DMS153 treated with DMSO at 0.1 percent for 48 hours (cell line): ENCODE measurements at regions not wholly inside any gene's neighbourhood (a gene's known extent, or its start where the extent isn't known, plus 50 kb on each side); places are given as distances from the start of the nearest gene placed in this dataset.
A peak's percentile ranks its signal among the peaks of the same experiment; 100 is the strongest.
"Not testable (repeated sequence)": the region's sequence is repeated elsewhere in the genome, so short reads cannot be mapped to it uniquely, and the experiment has no call there.

Experiments
- DNase-seq: peaks from one replicate; lab custom pipeline; 2025; ENCODE audit not compliant: unreplicated experiment; lab: John Stamatoyannopoulos, UW

DNA sequence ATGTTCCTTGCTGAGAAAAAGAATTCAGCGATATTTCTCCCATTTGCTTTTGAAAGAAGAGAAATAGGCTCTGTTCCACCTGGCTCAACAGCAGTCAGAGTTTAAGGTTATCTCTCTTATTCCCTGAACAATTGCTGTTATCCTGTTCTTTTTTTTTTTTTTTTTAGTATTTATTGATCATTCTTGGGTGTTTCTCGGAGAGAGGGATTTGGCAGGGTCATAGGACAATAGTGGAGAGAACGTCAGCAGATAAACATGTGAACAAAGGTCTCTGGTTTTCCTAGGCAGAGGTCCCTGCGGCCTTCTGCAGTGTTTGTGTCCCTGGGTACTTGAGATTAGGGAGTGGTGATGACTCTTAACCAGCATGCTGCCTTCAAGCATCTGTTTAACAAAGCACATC is 77.5 kb upstream of the DST start:
- DNase-seq: not testable (repeated sequence)

DNA sequence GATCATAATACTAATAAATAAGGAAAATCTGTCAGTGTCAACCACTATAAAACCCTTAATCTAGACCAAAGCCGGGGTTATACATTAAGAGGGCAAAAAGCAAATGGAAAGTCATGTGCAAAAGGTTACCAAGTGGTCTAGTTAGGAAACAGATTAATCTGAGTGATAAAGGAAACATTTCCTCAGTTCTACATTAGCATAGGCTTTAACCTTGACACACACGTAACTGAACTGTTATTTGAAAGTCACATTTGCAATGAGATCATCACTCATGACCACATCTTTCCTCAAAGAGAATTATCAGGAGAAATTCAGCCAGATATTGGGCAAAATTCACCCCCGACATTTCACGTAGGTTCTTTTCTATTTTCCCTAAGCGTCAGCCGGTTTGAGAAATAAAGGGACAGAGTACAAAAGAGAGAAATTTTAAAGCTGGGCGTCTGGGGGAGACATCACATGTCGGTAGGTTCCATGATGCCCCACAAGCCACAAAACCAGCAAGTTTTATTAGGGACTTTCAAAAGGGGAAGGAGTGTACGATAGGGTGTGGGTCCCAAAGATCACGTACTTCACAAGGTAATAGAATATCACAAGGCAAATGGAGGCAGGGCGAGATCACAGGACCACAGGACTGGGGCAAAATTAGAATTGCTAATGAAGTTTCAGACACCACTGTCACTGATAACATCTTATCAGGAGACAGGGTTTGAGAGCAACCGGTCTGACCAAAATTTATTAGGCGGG is 76.8 kb upstream of the DST start:
- not testable (repeated sequence) for DNase-seq

DNA sequence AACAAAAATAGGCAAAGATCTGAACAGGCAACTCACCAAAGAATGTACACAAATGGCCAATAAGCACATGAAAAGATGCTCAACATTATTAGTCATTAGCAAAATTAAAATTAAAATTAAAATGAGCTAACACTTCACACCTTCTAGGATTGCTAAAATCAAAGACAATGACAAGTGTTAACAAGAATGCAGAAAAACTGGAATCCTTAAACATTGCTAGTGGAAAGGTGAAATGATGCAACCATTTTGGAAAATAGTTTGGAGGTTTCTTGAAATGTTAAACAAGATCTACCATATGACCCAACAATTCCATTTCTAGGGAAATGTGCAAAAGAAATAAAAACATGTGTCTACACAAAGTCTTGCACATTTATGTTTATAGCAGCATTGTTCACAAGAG is 75.5 kb upstream of the DST start:
- no peak for DNase-seq

DNA sequence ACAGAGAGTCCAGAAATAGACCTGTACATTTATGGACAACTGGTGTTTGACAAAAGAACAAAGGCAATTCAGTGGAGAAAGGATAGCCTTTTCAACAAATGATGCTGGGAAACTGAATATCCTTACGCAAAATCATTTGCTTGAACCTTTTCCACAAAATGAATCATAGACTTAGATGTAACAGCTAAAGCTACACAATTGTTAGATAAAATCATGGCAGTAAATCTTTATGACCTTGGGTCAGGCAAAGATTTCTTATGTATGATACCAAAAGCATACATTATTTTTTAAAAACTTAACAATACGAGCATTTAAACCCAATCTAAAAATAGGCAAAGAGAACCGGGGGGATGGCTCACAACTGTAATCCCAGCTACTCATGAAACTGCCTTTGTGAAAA is 73.5 kb upstream of the DST start:
- no peak for DNase-seq

DNA sequence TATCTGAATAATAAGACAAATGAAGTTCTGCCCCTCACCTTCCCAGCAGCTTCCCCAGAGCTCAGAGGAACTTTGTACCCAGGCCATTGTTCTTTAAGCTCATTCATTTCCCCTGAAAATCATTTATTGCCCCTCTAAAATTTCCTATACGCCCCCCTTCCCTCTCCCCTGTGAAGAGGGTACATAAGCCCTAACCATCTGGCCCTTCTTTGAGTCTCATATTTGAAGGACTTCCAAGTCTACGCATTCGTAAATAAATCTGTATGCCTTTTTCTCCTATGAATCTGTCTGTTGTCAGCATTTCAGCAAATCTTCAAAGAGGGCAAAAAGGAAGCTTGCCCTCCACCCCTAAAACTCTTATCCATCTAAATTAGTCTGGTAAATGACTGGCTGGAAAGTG is 73.1 kb upstream of the DST start:
- DNase-seq: no peak

DNA sequence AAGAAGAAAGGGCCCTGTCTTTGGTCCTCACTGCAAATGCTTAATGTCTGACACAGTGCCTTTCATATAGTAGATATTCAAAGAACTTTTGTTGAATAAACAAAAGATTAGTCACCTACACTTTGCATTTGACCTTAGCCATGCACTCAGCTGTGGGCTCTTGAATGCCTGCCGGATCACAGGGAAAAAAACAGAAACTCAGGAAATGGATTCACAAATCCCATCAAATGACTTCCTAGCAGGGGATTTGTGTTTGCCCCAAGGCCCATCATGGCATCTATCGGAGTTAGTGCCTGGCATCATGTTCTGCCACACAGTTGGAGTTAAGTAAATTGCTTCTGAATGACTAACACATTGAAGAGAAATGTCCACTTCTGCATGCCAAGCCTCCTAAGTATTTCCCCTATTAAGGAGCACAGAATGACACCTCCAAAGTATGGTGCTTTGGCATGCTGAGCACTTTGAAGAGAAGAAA is 72.3 kb upstream of the DST start:
- DNase-seq: no peak

DNA sequence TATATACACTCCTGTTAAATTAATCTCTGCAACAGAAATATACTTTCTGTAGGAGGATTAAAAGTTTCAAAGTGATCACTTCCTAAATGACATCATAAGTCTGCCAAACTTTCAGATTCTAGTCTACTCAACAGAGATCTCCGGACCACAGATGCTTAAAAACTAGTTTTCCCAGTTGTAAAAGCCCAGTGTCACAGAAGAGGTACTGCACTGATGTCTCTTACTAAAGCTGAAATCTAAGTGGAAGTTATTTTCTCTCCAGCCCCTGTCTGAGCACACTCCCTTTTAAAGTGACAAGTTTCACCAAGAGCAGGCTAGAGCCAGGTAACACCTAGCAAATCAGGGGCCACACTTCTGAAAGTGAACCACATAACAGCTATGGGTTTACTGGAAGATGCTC is 71.6 kb upstream of the DST start:
- DNase-seq: no peak

DNA sequence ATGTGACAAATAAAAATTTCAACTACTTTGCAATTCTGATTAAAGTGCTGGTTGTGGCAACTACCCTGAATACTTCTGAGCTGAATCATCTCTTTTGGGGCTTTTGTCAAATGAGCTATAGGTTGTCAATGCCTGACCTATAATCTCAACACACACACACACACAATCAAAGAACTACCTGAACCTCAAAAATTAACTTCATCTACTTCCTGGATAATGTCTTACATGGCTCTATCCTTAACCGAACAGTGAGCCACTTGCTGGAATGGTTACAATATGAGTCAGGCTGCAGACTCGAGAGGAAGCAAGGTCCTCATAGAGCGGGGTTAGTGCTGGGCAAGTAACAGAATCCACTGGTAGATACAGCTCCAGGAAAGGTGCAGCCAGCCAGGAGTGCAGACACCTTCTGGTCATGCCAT is 70.6 kb upstream of the DST start:
- no peak for DNase-seq

DNA sequence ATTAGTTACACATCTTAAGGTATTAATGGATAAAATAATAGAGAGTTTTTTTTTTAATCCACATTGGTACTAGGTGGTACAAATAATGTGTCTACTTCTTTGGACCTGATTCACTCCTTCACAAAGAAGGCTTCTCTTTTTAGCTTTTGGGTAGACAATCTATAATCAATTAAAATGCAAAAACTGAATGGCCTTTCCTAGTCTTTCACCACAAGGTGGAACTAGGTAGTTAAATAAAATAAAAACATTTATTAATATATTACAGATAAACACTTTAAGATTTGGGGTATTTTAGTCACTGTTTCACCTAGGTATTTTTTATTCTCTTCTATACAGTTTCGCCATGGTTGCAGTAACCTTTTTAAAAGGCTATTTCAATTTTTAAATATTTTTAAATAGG is 68.3 kb upstream of the DST start:
- no peak for DNase-seq

DNA sequence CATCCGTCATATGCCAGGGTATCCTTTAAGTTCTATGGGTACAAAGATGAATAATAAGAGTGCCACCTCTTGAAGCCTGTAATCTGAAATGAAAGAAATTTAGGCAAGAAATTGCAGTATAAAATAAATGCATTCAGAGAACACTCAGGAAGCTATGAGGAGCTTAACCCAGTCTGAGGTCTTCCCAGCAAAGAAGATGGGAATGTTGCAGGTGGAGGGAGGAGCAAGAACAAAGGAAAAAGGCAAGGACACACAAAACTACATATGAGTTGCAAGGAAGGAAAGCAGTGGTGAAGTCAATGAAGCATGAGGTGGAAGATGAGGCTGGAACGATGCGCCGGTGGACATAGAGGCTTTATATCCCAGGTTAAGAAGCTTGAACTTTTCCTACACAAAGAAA is 67.0 kb upstream of the DST start:
- DNase-seq: no peak

DNA sequence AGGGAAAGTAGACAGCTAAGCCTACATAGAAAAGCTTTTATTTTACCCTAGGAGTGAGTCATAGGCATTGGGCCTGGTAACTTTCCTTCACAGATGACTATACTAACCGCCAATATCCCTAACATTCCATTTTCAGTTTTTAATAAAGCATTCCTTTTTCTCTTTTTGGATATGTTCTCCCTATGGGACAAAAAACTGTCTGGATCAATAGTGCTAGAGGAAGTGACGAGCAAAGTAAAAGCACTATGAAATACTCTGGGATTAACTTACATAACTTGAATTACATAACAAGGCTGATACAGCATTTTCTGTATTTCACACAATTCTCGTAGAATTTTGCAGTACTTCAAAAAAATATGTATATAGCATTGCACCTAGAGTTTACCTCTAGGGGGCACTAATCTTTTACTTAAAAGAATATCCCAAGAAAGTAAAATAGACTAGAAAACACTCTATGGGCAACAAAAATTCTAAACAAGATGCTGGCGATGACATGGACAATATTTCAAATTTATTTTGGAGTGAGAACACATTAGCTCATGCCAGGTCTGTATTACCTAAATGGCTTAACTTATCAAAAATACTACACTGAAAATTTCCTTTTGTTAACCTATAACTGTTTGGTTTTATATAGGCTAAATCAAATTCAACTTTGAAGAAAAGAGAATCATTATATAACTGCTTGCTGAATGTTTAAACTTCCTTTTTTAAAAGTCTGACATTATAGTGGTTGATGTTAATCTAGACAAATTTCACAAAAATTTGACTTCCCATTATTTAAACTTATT is 66.3 kb upstream of the DST start:
- DNase-seq: peak; percentile 26

DNA sequence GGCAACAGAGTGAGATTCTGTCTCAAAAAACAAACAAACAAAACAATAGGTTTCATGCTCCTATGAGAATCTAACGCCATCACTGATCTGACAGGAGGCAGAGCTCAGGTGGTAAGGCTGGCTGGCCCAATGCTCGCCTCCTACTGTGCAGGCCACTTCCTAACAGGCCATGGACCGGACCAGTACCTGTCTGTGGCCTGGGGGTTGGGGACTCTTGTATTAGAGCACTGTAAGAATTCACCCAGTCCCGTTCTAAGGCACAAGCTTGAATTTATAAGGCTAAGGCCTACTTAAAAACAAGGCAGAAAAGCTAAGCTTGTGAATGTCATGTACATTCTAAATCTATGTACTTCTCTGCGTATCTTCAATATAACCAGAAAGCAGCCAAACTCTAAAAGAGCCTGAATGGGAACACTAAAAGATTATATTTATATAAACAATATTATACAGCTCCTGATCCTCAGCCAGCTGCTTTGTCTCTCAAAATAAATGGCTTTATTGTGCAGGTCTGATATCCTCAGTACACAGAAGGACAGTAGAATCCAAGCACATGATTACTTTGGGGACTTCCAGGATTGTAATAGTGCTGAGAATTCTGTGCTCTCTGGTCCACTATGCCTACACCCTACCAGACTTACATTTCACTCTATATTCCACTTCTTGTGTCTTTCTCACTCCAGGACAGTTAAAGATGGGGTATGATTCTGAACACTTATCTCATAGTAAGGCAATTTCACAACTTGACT is 64.5 kb upstream of the DST start:
- DNase-seq: no peak

DNA sequence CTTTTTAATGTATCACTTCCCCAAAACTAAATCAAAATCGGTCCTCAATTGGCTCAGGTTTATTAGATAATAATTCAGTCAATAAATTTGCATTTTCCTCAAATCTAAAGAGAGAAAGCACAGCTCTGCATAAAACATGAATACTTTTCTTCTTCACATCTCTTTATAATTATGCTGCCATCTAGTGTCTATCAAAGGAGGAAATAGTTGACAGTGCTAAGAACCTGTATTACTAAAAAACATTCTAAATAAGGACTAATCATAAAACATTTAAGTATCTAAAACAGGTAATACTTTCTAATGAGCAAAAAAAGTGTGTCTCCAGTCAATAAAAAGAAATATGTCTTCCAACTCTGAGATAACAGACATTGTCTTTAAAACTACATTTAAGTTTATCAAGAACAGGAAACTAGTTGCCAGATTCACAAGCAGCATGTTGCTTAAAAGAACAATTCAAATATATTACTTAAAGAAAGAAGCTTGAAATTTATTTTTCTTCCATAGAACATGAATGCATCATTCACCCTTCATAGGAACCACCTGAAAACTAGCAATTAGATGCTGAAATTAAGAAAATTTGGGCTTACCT is 56.5 kb upstream of the DST start:
- DNase-seq: peak; percentile 25

DNA sequence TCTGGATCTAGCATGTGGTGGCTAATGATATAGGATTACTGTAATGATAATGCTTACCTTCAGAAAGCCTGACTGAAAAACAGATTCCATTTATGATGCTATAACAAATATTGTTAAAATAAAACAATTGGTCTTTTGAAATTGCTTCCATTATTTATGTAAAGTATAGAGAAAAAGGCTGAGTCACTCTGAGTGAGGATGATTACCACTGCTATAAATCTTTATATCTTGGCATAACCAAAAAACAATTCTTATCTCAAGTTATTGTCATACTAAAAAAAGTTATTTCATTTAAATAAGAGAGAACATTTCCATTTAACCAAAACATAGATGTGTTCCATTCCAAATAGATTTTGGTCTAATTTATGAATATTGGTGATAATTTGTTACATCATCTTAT is 53.0 kb upstream of the DST start:
- no peak for DNase-seq

DNA sequence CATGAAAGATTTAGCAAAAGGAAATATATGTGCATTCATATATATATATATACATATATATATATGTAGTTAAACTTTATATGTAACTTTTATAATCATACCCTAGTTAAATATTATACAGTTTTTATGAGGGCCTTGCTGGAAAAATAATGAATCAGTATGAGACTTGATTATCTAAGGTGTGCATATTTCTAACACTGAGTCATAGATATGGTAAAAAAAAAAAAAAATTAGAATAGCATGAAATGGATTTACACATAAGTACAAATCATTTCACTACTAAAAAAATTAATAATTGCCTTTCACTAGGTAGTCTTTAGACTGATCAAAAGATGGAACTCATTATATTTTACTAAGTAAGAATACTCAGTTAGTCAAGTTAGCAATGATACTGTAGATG is 51.3 kb upstream of the DST start:
- no peak for DNase-seq

DNA sequence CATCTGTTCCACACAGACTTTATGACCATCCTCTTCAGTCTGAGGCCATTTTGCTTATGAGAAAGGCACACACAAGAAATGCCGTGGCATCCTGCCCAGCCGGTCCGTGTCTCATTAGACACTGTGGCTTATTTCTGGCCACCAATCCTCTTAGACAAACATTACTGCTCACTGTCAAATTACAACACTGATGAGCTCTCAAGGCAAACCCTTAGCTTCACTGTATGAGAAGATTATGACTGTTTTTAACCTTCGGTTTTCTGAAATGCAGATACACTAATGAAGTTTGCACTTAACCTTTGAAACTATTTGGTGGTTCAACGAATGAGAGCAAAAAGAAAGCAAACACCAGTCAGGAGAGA is 50.5 kb upstream of the DST start:
- peak; percentile 26 for DNase-seq

DNA sequence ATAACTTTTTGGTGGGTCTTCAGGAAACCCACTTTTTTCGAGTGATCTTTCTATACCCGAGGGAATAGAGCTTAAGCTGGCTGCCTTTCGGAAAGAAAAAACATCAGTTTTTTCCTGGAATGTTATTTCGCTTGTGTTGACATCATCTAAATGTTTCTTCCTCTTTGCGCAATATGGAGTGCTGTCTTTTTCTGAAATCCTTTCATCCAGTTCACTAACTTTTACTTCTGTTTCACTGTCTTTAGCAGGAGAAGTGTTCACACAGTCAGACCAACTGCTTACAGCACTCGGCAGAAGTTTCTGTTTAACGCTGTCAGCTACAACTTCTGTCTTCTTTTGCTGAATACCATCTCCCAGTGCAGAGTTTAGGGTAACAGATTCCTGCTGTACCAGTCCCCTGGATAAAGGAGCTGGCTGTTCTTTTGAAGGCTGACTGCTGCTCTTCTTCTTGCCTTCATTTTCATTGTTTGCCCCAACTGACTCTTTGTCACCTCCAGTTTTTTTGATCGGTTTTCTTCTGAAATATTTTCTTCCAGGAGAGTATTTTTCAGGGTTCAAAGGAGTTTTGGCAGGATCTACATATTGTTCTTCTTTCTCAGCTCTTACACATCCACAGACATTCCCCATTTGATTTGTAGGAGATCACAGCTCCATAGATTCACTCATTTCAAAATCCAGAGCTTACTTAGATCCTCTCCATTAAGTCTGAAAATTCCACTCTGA is 50.0 kb upstream of the DST start:
- DNase-seq: no peak
